ENCODE measurements at regions not wholly inside any gene's neighbourhood (a gene's known extent, or its start where the extent isn't known, plus 50 kb on each side); places are given as distances from the start of the nearest gene placed in this dataset.

DNA sequence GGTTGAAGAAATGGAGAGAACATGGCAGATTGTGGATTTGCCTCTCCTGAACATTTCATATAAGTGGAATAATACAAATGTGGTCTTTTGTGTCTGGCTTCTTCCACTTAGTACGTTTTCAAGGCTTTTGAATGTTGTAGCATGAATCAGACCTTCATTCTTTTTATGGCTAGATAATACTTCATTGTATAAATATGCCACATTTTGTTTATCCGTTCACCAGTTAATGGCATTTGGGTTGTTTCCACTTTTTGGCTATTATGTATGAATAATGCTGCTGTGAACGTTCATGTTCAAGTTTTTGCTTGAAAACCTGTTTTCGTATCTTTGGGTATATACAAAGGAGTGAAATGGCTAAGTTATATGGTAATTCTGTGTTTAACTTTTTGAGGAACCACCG is 130.4 kb downstream of the TANC2 start:
- no peak for TF ChIP-seq EP300 (IDR thresholded peaks at IDR 0.05; ENCODE audit: borderline replicate concordance)
- TF ChIP-seq, protein P1, sequence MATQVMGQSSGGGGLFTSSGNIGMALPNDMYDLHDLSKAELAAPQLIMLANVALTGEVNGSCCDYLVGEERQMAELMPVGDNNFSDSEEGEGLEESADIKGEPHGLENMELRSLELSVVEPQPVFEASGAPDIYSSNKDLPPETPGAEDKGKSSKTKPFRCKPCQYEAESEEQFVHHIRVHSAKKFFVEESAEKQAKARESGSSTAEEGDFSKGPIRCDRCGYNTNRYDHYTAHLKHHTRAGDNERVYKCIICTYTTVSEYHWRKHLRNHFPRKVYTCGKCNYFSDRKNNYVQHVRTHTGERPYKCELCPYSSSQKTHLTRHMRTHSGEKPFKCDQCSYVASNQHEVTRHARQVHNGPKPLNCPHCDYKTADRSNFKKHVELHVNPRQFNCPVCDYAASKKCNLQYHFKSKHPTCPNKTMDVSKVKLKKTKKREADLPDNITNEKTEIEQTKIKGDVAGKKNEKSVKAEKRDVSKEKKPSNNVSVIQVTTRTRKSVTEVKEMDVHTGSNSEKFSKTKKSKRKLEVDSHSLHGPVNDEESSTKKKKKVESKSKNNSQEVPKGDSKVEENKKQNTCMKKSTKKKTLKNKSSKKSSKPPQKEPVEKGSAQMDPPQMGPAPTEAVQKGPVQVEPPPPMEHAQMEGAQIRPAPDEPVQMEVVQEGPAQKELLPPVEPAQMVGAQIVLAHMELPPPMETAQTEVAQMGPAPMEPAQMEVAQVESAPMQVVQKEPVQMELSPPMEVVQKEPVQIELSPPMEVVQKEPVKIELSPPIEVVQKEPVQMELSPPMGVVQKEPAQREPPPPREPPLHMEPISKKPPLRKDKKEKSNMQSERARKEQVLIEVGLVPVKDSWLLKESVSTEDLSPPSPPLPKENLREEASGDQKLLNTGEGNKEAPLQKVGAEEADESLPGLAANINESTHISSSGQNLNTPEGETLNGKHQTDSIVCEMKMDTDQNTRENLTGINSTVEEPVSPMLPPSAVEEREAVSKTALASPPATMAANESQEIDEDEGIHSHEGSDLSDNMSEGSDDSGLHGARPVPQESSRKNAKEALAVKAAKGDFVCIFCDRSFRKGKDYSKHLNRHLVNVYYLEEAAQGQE (IDR thresholded peaks at IDR 0.05; ENCODE audit: low read depth): no peak
- no peak for TF ChIP-seq CEBPB (IDR thresholded peaks at IDR 0.05)
- TF ChIP-seq CREB1 (IDR thresholded peaks at IDR 0.05; ENCODE audit: low read depth): no peak
- TF ChIP-seq RAD21 (IDR thresholded peaks at IDR 0.05; ENCODE audit: low read depth): no peak
- TF ChIP-seq TEAD4 (IDR thresholded peaks at IDR 0.05): no peak
- TF ChIP-seq, protein P2, sequence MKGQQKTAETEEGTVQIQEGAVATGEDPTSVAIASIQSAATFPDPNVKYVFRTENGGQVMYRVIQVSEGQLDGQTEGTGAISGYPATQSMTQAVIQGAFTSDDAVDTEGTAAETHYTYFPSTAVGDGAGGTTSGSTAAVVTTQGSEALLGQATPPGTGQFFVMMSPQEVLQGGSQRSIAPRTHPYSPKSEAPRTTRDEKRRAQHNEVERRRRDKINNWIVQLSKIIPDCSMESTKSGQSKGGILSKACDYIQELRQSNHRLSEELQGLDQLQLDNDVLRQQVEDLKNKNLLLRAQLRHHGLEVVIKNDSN (IDR thresholded peaks at IDR 0.05): no peak
- no peak for TF ChIP-seq EGR1 (IDR thresholded peaks at IDR 0.05)
- no peak for TF ChIP-seq MAX (IDR thresholded peaks at IDR 0.05)
- TF ChIP-seq TAF1 (IDR thresholded peaks at IDR 0.05; ENCODE audit: low read depth): no peak
- no peak for TF ChIP-seq TCF12 (IDR thresholded peaks at IDR 0.05; ENCODE audit: low read depth)
- no peak for TF ChIP-seq NFIC (IDR thresholded peaks at IDR 0.05)
